ENCODE measurements at regions not wholly inside any gene's neighbourhood (a gene's known extent, or its start where the extent isn't known, plus 50 kb on each side); places are given as distances from the start of the nearest gene placed in this dataset.

- ATAC-seq = no peak
These were observed 827.9 kb downstream of the PCDH7 start for GRCh38 chr4:31548021-31548420.

GRCh38 chr4:31548823-31549222 lies 828.7 kb downstream of the PCDH7 start:
- ATAC-seq = no peak

GRCh38 chr4:31549256-31549655 lies 829.1 kb downstream of the PCDH7 start:
- ATAC-seq = no peak

- ATAC-seq = no peak
These were observed 837.3 kb downstream of the PCDH7 start for GRCh38 chr4:31557437-31557836.

- no peak for ATAC-seq
These were observed 853.4 kb downstream of the PCDH7 start for GRCh38 chr4:31573554-31573953.

GRCh38 chr4:31575504-31575903 lies 855.3 kb downstream of the PCDH7 start:
- no peak for ATAC-seq

- ATAC-seq = no peak
These were observed 860.7 kb downstream of the PCDH7 start for GRCh38 chr4:31580843-31581242.

- ATAC-seq = no peak
These were observed 865.3 kb downstream of the PCDH7 start for GRCh38 chr4:31585503-31585902.

- ATAC-seq = no peak
These were observed 872.1 kb downstream of the PCDH7 start for GRCh38 chr4:31592293-31592692.

GRCh38 chr4:31595496-31595895 lies 875.3 kb downstream of the PCDH7 start:
- ATAC-seq = no peak

GRCh38 chr4:31598639-31599038 lies 878.5 kb downstream of the PCDH7 start:
- ATAC-seq = no peak

GRCh38 chr4:31601793-31602192 lies 881.6 kb downstream of the PCDH7 start:
- ATAC-seq = no peak

GRCh38 chr4:31613946-31614623 lies 893.9 kb downstream of the PCDH7 start:
- ATAC-seq = no peak

- ATAC-seq = no peak
These were observed 897.5 kb downstream of the PCDH7 start for GRCh38 chr4:31617667-31618066.

GRCh38 chr4:31620476-31620875 lies 900.3 kb downstream of the PCDH7 start:
- no peak for ATAC-seq

- ATAC-seq = no peak
These were observed 925.1 kb downstream of the PCDH7 start for GRCh38 chr4:31645236-31645635.

- no peak for ATAC-seq
These were observed 927.6 kb downstream of the PCDH7 start for GRCh38 chr4:31647786-31648185.

GRCh38 chr4:31649878-31650277 lies 929.7 kb downstream of the PCDH7 start:
- ATAC-seq = no peak

GRCh38 chr4:31651541-31651940 lies 931.4 kb downstream of the PCDH7 start:
- ATAC-seq = no peak

- no peak for ATAC-seq
These were observed 935.2 kb downstream of the PCDH7 start for GRCh38 chr4:31655328-31655727.

- ATAC-seq = no peak
These were observed 937.8 kb downstream of the PCDH7 start for GRCh38 chr4:31657859-31658570.

- no peak for ATAC-seq
These were observed 940.7 kb downstream of the PCDH7 start for GRCh38 chr4:31660916-31661315.

GRCh38 chr4:31662951-31663350 lies 942.8 kb downstream of the PCDH7 start:
- no peak for ATAC-seq

- ATAC-seq = no peak
These were observed 947.5 kb downstream of the PCDH7 start for GRCh38 chr4:31667686-31668085.
